IPS-18a (cell line): ENCODE measurements at regions not wholly inside any gene's neighbourhood (a gene's known extent, or its start where the extent isn't known, plus 50 kb on each side); places are given as distances from the start of the nearest gene placed in this dataset.
"Not testable (repeated sequence)": the region's sequence is repeated elsewhere in the genome, so short reads cannot be mapped to it uniquely, and the experiment has no call there.

ENCODE experiments used
- H3K27ac ChIP-seq: one replicate; pipeline ENCODE4 v1.5.1; 2013; ENCODE audit warnings: low read length
- H3K27me3 ChIP-seq: one replicate; pipeline ENCODE4 v1.6.1; 2013; ENCODE audit warnings: mild to moderate bottlenecking, low read length; ENCODE audit not compliant: control insufficient read depth, insufficient read depth
- H3K36me3 ChIP-seq: one replicate; pipeline ENCODE4 v1.6.1; 2013; ENCODE audit warnings: low read depth, low read length; ENCODE audit not compliant: control insufficient read depth
- H3K4me1 ChIP-seq: one replicate; pipeline ENCODE4 v1.6.1; 2013; ENCODE audit warnings: low read depth, low read length; ENCODE audit not compliant: control insufficient read depth
- H3K4me3 ChIP-seq: one replicate; pipeline ENCODE4 v1.5.1; 2013; ENCODE audit warnings: low read length
- H3K9ac ChIP-seq: one replicate; pipeline ENCODE4 v1.6.1; 2013; ENCODE audit warnings: mild to moderate bottlenecking, low read length, moderate library complexity
- H3K9me3 ChIP-seq: one replicate; pipeline ENCODE4 v1.6.1; 2013; ENCODE audit warnings: low read depth, low read length; ENCODE audit not compliant: control insufficient read depth

- no peaks in the 10 kb centered on the region for H3K27me3 ChIP-seq
- no peaks in the 10 kb centered on the region for H3K9me3 ChIP-seq
- H3K4me1 ChIP-seq = no peaks in the 10 kb centered on the region
- no peak overlapping the region for H3K9ac ChIP-seq
- H3K27ac ChIP-seq = no peak overlapping the region
- H3K36me3 ChIP-seq = no peaks in the 10 kb centered on the region
- H3K4me3 ChIP-seq = no peak overlapping the region
Observed at GRCh38 chr10:109317746-109318366, 605.5 kb downstream of the XPNPEP1 start.

GRCh38 chr10:109314016-109314415 lies 609.3 kb downstream of the XPNPEP1 start:
- not testable (repeated sequence) for H3K36me3 ChIP-seq, H3K4me3 ChIP-seq, H3K9me3 ChIP-seq, H3K9ac ChIP-seq, H3K27me3 ChIP-seq, H3K4me1 ChIP-seq, H3K27ac ChIP-seq

- H3K9me3 ChIP-seq, H3K36me3 ChIP-seq, H3K4me1 ChIP-seq, H3K27ac ChIP-seq, H3K27me3 ChIP-seq, H3K9ac ChIP-seq, H3K4me3 ChIP-seq: not testable (repeated sequence)
Observed at GRCh38 chr10:109312555-109312954, 610.8 kb downstream of the XPNPEP1 start.

GRCh38 chr10:109308971-109309370 lies 614.3 kb downstream of the XPNPEP1 start:
- Histone ChIP-seq H3K27me3 (no peaks in the 10 kb centered on the region), H3K4me3 (no peak overlapping the region), H3K27ac (no peak overlapping the region), H3K4me1 (no peaks in the 10 kb centered on the region), H3K36me3 (no peaks in the 10 kb centered on the region), H3K9ac (no peak overlapping the region), H3K9me3 (no peaks in the 10 kb centered on the region)

GRCh38 chr10:109307102-109307501 lies 616.2 kb downstream of the XPNPEP1 start:
- not testable (repeated sequence) for H3K27ac ChIP-seq, H3K9ac ChIP-seq, H3K27me3 ChIP-seq, H3K4me3 ChIP-seq, H3K9me3 ChIP-seq, H3K36me3 ChIP-seq, H3K4me1 ChIP-seq

- H3K4me1 ChIP-seq = no peaks in the 10 kb centered on the region
- no peak overlapping the region for H3K27ac ChIP-seq
- no peak overlapping the region for H3K4me3 ChIP-seq
- no peaks in the 10 kb centered on the region for H3K27me3 ChIP-seq
- H3K9ac ChIP-seq = no peak overlapping the region
- H3K9me3 ChIP-seq = no peaks in the 10 kb centered on the region
- H3K36me3 ChIP-seq = no peaks in the 10 kb centered on the region
Observed at GRCh38 chr10:109306698-109307097, 616.6 kb downstream of the XPNPEP1 start.

- no peak overlapping the region for H3K4me3 ChIP-seq
- no peaks in the 10 kb centered on the region for H3K36me3 ChIP-seq
- no peaks in the 10 kb centered on the region for H3K27me3 ChIP-seq
- no peak overlapping the region for H3K9ac ChIP-seq
- no peak overlapping the region for H3K27ac ChIP-seq
- no peaks in the 10 kb centered on the region for H3K4me1 ChIP-seq
- H3K9me3 ChIP-seq = no peaks in the 10 kb centered on the region
Observed at GRCh38 chr10:109287858-109288257, 635.5 kb downstream of the XPNPEP1 start.

- Histone ChIP-seq H3K9me3 (no peaks in the 10 kb centered on the region), H3K27ac (no peak overlapping the region), H3K36me3 (no peaks in the 10 kb centered on the region), H3K4me1 (no peaks in the 10 kb centered on the region), H3K9ac (no peak overlapping the region), H3K4me3 (no peak overlapping the region), H3K27me3 (no peaks in the 10 kb centered on the region)
Observed at GRCh38 chr10:109282510-109282909, 640.8 kb downstream of the XPNPEP1 start.

GRCh38 chr10:109281347-109281746 lies 642.0 kb downstream of the XPNPEP1 start:
- H3K9ac ChIP-seq = no peak overlapping the region
- H3K9me3 ChIP-seq = no peaks in the 10 kb centered on the region
- H3K27me3 ChIP-seq = no peaks in the 10 kb centered on the region
- H3K36me3 ChIP-seq = no peaks in the 10 kb centered on the region
- no peaks in the 10 kb centered on the region for H3K4me1 ChIP-seq
- no peak overlapping the region for H3K27ac ChIP-seq
- H3K4me3 ChIP-seq = no peak overlapping the region

GRCh38 chr10:109280837-109281236 lies 642.5 kb downstream of the XPNPEP1 start:
- Histone ChIP-seq H3K9ac (no peak overlapping the region), H3K27ac (no peak overlapping the region), H3K4me1 (no peaks in the 10 kb centered on the region), H3K4me3 (no peak overlapping the region), H3K9me3 (no peaks in the 10 kb centered on the region), H3K36me3 (no peaks in the 10 kb centered on the region), H3K27me3 (no peaks in the 10 kb centered on the region)

- no peak overlapping the region for H3K9ac ChIP-seq
- H3K9me3 ChIP-seq = no peaks in the 10 kb centered on the region
- no peak overlapping the region for H3K27ac ChIP-seq
- H3K36me3 ChIP-seq = no peaks in the 10 kb centered on the region
- H3K27me3 ChIP-seq = no peaks in the 10 kb centered on the region
- H3K4me1 ChIP-seq = peaks cover 15% of the 10 kb centered on the region
- no peak overlapping the region for H3K4me3 ChIP-seq
Observed at GRCh38 chr10:109277456-109277855, 645.9 kb downstream of the XPNPEP1 start.

GRCh38 chr10:109275960-109276359 lies 647.4 kb downstream of the XPNPEP1 start:
- no peak overlapping the region for H3K9ac ChIP-seq

More at GRCh38 chr10:109275960-109276359, 647.4 kb downstream of the XPNPEP1 start:
- Histone ChIP-seq H3K9me3 (no peaks in the 10 kb centered on the region), H3K36me3 (no peaks in the 10 kb centered on the region), H3K27me3 (no peaks in the 10 kb centered on the region), H3K4me1 (peaks cover 15% of the 10 kb centered on the region), H3K4me3 (no peak overlapping the region), H3K27ac (no peak overlapping the region)
